ENCODE measurements at regions not wholly inside any gene's neighbourhood (a gene's known extent, or its start where the extent isn't known, plus 50 kb on each side); places are given as distances from the start of the nearest gene placed in this dataset.
A peak's percentile ranks its signal among the peaks of the same experiment; 100 is the strongest.

GRCh38 chr10:4061441-4061951 lies 276.5 kb upstream of the KLF6 start:
- peak overlapping the region; percentile 57 for H3K27ac Mint-ChIP-seq
- no peak overlapping the region for H3K4me3 Mint-ChIP-seq
- DNase-seq (no peak), ATAC-seq (no peak)
- H3K4me1 Mint-ChIP-seq, result peaks cover 14% of the 10 kb centered on the region
- H3K9me3 ChIP-seq (ENCODE audit: control insufficient read depth, low read length, poor library complexity, severe bottlenecking), result no peaks in the 10 kb centered on the region
- H3K27me3 Mint-ChIP-seq, result no peaks in the 10 kb centered on the region
- H3K36me3 Mint-ChIP-seq (ENCODE audit: low read depth), result no peaks in the 10 kb centered on the region

DNA sequence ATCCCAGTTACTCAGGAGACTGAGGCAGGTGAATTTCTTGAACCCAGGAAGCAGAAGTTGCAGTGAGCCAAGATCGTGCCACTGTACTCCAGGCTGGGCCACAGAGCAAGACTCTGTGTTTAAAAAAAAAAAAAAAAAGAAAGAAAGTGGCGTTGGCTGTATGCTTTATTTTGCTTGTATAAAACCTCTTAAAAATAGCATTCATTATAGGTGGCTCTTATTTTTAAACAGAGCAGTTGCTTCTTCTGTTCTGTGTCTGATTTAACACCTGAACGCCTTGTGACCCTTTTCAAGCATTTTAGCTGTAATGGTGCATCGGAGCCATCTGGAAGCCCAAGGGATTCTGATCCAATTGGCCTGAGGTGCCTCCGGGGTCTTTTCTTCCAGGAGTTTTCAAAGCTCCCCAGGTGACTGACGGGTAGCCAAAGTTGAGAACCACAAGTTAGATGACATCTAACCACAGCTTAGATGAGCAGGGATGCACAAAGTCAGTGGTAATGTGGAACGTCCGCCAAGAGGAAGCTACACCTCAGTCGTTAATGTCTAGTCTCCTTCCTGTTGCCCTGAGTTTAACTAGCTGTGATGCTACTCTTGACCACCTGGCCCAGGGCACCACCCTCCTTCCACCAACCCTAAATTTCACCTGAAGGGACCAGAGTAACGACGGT lies 274.6 kb upstream of the KLF6 start:
- Mint-ChIP-seq H3K36me3 (ENCODE audit: low read depth) (no peaks in the 10 kb centered on the region), H3K27me3 (no peaks in the 10 kb centered on the region), H3K4me3 (peak overlapping the region; percentile 62), H3K4me1 (peaks cover 14% of the 10 kb centered on the region), H3K27ac (peak overlapping the region; percentile 75)
- H3K9me3 ChIP-seq (ENCODE audit: control insufficient read depth, low read length, poor library complexity, severe bottlenecking), result no peaks in the 10 kb centered on the region
- DNase-seq (no peak), ATAC-seq (peak; percentile 80)

DNA sequence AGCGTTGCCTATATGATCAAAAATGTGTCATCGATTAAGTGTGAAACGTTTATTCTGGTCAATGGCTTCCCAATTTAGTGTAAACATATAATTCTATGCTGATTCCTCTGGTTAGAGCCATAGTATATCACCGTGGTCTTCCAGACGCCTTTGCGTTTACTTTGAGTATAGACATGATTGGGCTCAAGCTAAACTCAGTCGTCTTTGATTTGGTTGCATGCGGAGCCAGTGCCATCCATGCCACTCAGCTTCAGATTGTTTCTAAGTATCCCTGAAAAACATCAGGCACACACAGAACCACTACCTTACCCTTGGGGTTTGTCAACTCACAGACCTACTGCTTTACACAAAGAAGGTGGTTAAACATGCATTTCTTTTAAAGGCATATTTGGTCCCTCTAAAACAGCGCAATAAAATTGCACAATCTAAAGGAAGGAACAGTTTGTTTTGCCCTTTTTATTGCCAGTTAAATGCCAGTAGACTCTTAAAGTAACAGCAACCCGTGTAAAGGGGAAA lies 273.6 kb upstream of the KLF6 start:
- Mint-ChIP-seq H3K4me1 (peaks cover 14% of the 10 kb centered on the region), H3K36me3 (ENCODE audit: low read depth) (no peaks in the 10 kb centered on the region), H3K4me3 (no peak overlapping the region), H3K27ac (no peak overlapping the region), H3K27me3 (no peaks in the 10 kb centered on the region)
- DNase-seq (no peak), ATAC-seq (no peak)
- no peaks in the 10 kb centered on the region for H3K9me3 ChIP-seq (ENCODE audit: control insufficient read depth, low read length, poor library complexity, severe bottlenecking)

GRCh38 chr10:4057725-4058513 lies 272.9 kb upstream of the KLF6 start:
- H3K36me3 Mint-ChIP-seq (ENCODE audit: low read depth), result no peaks in the 10 kb centered on the region
- H3K4me1 Mint-ChIP-seq, result peaks cover 12% of the 10 kb centered on the region
- H3K27me3 Mint-ChIP-seq, result no peaks in the 10 kb centered on the region
- H3K4me3 Mint-ChIP-seq, result no peak overlapping the region
- H3K27ac Mint-ChIP-seq, result no peak overlapping the region
- no peaks in the 10 kb centered on the region for H3K9me3 ChIP-seq (ENCODE audit: control insufficient read depth, low read length, poor library complexity, severe bottlenecking)
- DNase-seq (no peak), ATAC-seq (no peak)

GRCh38 chr10:4057021-4057420 lies 272.0 kb upstream of the KLF6 start:
- Mint-ChIP-seq H3K27me3 (no peaks in the 10 kb centered on the region), H3K4me1 (peaks cover 12% of the 10 kb centered on the region), H3K27ac (no peak overlapping the region), H3K4me3 (no peak overlapping the region), H3K36me3 (ENCODE audit: low read depth) (no peaks in the 10 kb centered on the region)
- H3K9me3 ChIP-seq (ENCODE audit: control insufficient read depth, low read length, poor library complexity, severe bottlenecking), result no peaks in the 10 kb centered on the region
- no peak for DNase-seq
- no peak for ATAC-seq

DNA sequence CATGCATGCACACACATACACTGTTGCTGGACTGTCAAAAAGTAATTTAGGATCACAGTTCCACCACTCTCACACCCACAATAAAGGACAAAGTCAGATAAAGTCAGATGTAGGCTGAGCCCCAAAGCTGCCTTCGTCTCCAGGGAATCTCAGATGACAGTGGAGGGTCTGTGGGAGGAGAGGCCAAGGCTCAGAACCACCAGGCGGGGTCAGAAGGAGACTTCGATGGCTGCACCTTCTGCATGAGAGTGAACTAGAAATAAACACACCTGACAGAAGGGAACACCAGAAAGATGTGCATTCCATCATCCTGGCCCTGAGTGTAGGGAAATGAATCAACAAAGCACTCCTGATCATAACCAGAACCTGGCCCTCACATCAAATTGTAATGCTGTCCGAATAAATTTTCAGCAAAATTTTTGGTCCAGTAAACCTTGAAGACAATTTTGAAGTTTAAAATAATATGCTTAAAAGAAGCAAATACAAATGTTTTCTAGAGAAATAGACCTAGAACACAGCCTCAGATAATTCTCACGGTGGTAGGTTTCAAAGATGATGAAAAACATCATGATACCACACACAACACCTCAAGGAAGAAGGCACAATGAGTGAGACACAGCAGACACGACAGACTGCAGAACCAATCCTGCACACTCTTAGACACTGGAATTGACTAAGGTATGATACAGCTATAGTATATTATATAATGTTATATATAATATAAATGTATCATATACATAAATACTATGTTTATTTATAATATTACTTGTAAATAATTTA lies 269.8 kb upstream of the KLF6 start:
- peak overlapping the region; percentile 19 for H3K27ac Mint-ChIP-seq
- no peak for ATAC-seq

GRCh38 chr10:4053940-4054339 lies 268.9 kb upstream of the KLF6 start:
- ATAC-seq, result no peak

More for the DNA sequence above, 269.8 kb upstream of the KLF6 start:
- no peak for DNase-seq
- Mint-ChIP-seq H3K36me3 (ENCODE audit: low read depth) (no peaks in the 10 kb centered on the region), H3K4me3 (no peak overlapping the region), H3K27me3 (no peaks in the 10 kb centered on the region), H3K4me1 (peaks cover 7% of the 10 kb centered on the region)
- H3K9me3 ChIP-seq (ENCODE audit: control insufficient read depth, low read length, poor library complexity, severe bottlenecking), result no peaks in the 10 kb centered on the region

DNA sequence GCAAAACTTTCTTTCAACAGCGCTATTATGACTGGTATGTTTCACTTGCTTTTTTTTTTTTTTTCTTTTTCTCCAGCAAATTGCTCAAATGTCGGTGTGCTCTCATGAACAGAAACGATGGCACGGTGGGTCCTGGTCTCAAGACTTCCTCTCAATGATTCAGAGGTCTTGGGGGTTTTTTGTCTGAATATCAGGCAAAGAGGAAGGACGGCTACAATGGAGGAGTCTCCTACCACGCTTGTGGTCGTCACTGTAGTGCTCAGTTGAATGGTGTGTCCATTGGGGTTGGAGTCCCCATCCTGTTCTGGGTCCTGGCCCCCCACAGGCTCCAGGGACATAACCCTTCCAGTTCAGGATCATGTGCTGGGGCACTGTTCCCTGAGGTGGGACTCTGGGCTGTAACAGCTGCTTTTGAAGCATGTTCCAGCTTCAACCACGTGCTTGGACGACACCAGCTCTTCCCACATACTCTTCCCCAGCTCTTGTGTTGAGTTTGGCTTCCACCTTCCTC lies 266.7 kb upstream of the KLF6 start:
- H3K9me3 ChIP-seq (ENCODE audit: control insufficient read depth, low read length, poor library complexity, severe bottlenecking), result no peaks in the 10 kb centered on the region
- ATAC-seq, result no peak
- peaks cover 4% of the 10 kb centered on the region for H3K4me1 Mint-ChIP-seq
- H3K36me3 Mint-ChIP-seq (ENCODE audit: low read depth), result peaks cover 2% of the 10 kb centered on the region
- H3K27ac Mint-ChIP-seq, result peak overlapping the region; percentile 57
- no peak for DNase-seq
- no peak overlapping the region for H3K4me3 Mint-ChIP-seq
- no peaks in the 10 kb centered on the region for H3K27me3 Mint-ChIP-seq

More at GRCh38 chr10:4053940-4054339, 268.9 kb upstream of the KLF6 start:
- Mint-ChIP-seq H3K36me3 (ENCODE audit: low read depth) (no peaks in the 10 kb centered on the region), H3K27me3 (no peaks in the 10 kb centered on the region), H3K4me1 (peaks cover 4% of the 10 kb centered on the region), H3K4me3 (no peak overlapping the region), H3K27ac (peak overlapping the region; percentile 19)
- no peaks in the 10 kb centered on the region for H3K9me3 ChIP-seq (ENCODE audit: control insufficient read depth, low read length, poor library complexity, severe bottlenecking)
- DNase-seq, result no peak

DNA sequence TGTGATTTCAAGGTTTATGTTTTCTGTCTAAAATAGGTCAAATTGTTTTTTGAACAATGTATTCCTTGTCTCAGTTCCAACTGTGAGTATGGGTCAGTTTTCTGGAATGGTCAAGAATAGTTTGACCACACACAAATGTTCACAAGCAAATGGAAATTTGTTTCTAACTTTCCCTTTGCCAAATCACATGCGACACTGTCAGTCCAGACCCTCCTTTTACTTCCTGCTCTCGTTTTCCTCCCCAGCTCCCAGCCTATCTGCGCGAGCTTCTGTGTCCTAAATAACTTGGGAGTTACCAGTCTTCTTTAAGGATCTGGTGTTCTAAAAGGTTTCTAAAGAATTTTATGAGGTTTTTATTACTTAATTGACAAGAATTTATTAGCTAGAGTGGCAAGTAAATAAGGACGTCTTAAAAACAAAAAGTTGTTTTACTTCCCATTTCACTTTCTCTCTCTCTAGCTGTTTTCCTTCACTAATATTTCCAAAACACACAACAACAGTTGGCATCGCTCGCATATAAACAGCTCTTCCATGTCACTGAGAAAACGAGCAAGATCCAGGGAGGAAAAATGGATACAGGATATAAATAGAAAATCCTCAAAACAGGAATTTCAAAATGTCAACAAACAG lies 266.1 kb upstream of the KLF6 start:
- DNase-seq (no peak), ATAC-seq (no peak)
- no peaks in the 10 kb centered on the region for H3K27me3 Mint-ChIP-seq
- H3K4me1 Mint-ChIP-seq, result peaks cover 4% of the 10 kb centered on the region
- H3K4me3 Mint-ChIP-seq, result no peak overlapping the region
- H3K36me3 Mint-ChIP-seq (ENCODE audit: low read depth), result peaks cover 2% of the 10 kb centered on the region
- peak overlapping the region; percentile 57 for H3K27ac Mint-ChIP-seq
- no peaks in the 10 kb centered on the region for H3K9me3 ChIP-seq (ENCODE audit: control insufficient read depth, low read length, poor library complexity, severe bottlenecking)

GRCh38 chr10:4050061-4050460 lies 265.1 kb upstream of the KLF6 start:
- ATAC-seq (no peak), DNase-seq (no peak)
- H3K9me3 ChIP-seq (ENCODE audit: control insufficient read depth, low read length, poor library complexity, severe bottlenecking), result no peaks in the 10 kb centered on the region
- Mint-ChIP-seq H3K27me3 (no peaks in the 10 kb centered on the region), H3K27ac (no peak overlapping the region), H3K4me1 (peaks cover 6% of the 10 kb centered on the region), H3K36me3 (ENCODE audit: low read depth) (peaks cover 2% of the 10 kb centered on the region), H3K4me3 (no peak overlapping the region)

GRCh38 chr10:4049348-4049747 lies 264.3 kb upstream of the KLF6 start:
- no peak overlapping the region for H3K27ac Mint-ChIP-seq
- ATAC-seq (no peak), DNase-seq (no peak)
- peaks cover 6% of the 10 kb centered on the region for H3K4me1 Mint-ChIP-seq
- H3K27me3 Mint-ChIP-seq, result no peaks in the 10 kb centered on the region
- H3K4me3 Mint-ChIP-seq, result no peak overlapping the region
- H3K36me3 Mint-ChIP-seq (ENCODE audit: low read depth), result peaks cover 2% of the 10 kb centered on the region
- H3K9me3 ChIP-seq (ENCODE audit: control insufficient read depth, low read length, poor library complexity, severe bottlenecking), result no peaks in the 10 kb centered on the region

DNA sequence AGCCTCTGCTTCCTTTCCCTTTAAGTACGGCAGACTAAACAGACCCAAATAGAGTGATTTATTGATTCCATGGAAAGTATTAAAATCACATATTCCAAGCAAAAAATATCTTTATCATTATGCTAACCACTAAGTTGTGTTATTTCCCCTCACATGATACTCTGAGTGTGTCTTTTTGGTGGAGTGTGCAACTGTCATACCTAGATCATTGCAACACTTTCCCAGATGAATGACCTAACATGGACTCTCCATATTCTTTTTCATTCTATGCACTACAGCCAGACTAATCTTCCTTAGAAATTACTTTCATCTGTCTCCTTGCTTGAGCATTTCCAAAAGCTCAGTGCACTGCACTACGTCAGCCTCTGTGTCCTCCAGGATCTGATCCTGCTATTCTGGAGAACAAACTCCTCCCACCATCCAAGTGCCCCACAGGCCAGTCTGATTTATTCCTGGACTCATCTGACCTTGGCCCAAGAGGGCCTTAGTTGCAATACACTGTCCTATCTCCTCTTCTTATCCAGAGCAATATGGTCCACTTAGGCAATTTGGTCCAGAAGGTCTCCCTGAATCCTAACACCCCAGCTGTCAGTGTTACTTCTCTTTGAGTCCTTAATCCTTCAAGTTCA lies 263.3 kb upstream of the KLF6 start:
- no peak for ATAC-seq
- Mint-ChIP-seq H3K36me3 (ENCODE audit: low read depth) (peaks cover 2% of the 10 kb centered on the region), H3K4me1 (peaks cover 6% of the 10 kb centered on the region), H3K4me3 (no peak overlapping the region), H3K27me3 (no peaks in the 10 kb centered on the region), H3K27ac (no peak overlapping the region)
- DNase-seq, result no peak
- H3K9me3 ChIP-seq (ENCODE audit: control insufficient read depth, low read length, poor library complexity, severe bottlenecking), result no peaks in the 10 kb centered on the region
